SK-N-MC (cell line): ENCODE measurements at regions not wholly inside any gene's neighbourhood (a gene's known extent, or its start where the extent isn't known, plus 50 kb on each side); places are given as distances from the start of the nearest gene placed in this dataset.

Experiments
- EZH2 ChIP-seq: fragments of 200-600 bp; sonication (generic); IDR thresholded peaks from one replicate; pipeline ENCODE4 v1.6.1; 2017; ENCODE audit warnings: antibody characterized with exemption
- POLR2AphosphoS5 ChIP-seq: IDR thresholded peaks from 2 replicates; pipeline ENCODE4 v1.6.1; 2012; ENCODE audit warnings: mild to moderate bottlenecking, low read depth, low read length, borderline replicate concordance

GRCh38 chr1:219266524-219266923 lies 92.8 kb downstream of the LYPLAL1 start:
- no peak for TF ChIP-seq EZH2
- no peak for TF ChIP-seq POLR2AphosphoS5
